SU-DHL-6 (cell line): ENCODE measurements at regions not wholly inside any gene's neighbourhood (a gene's known extent, or its start where the extent isn't known, plus 50 kb on each side); places are given as distances from the start of the nearest gene placed in this dataset.

ENCODE experiments used
- H2AFZ ChIP-seq: fragments of 200-600 bp; sonication (generic); 2 replicates; pipeline ENCODE4 v1.6.1; 2014; ENCODE audit warnings: low read depth, mild to moderate bottlenecking, moderate library complexity, mixed read lengths, antibody characterized with exemption, low read length; ENCODE audit not compliant: severe bottlenecking
- H3F3A ChIP-seq: fragments of 200-600 bp; shearing (Covaris generic); 2 replicates; pipeline ENCODE4 v1.6.0; 2016; ENCODE audit warnings: antibody characterized with exemption, mild to moderate bottlenecking; ENCODE audit not compliant: insufficient read depth
- H3K27ac ChIP-seq: fragments of 200-600 bp; sonication (generic); 2 replicates; pipeline ENCODE4 v1.5.1; 2016; ENCODE audit warnings: low read depth, mild to moderate bottlenecking, low read length, moderate library complexity, mixed read lengths
- H3K27me3 ChIP-seq: fragments of 200-600 bp; sonication (generic), shearing (Covaris generic); 2 replicates; pipeline ENCODE4 v1.6.0; 2014; ENCODE audit warnings: mild to moderate bottlenecking, low read length
- H3K36me3 ChIP-seq: fragments of 200-600 bp; sonication (generic); 2 replicates; pipeline ENCODE4 v1.6.1; 2014; ENCODE audit warnings: mild to moderate bottlenecking, low read length, mixed read lengths
- H3K4me2 ChIP-seq: fragments of 300-600, 200-600 bp; shearing (Covaris generic), sonication (generic); 2 replicates; pipeline ENCODE4 v1.6.0; 2014; ENCODE audit warnings: low read length, low read depth, mild to moderate bottlenecking; ENCODE audit not compliant: poor library complexity, severe bottlenecking
- H3K4me3 ChIP-seq: fragments of 200-600 bp; sonication (generic); 2 replicates; pipeline ENCODE4 v1.5.1; 2014; ENCODE audit warnings: antibody characterized with exemption, low read length, mild to moderate bottlenecking, mixed read lengths; ENCODE audit not compliant: insufficient read depth, poor library complexity, severe bottlenecking
- H3K79me2 ChIP-seq: fragments of 200-600 bp; sonication (generic); 2 replicates; pipeline ENCODE4 v1.6.1; 2014; ENCODE audit warnings: mild to moderate bottlenecking, low read length, moderate library complexity; ENCODE audit not compliant: insufficient read depth
- H3K9ac ChIP-seq: fragments of 200-600 bp; sonication (generic); 2 replicates; pipeline ENCODE4 v1.7.0; 2014; ENCODE audit warnings: mild to moderate bottlenecking, low read length
- H3K9me2 ChIP-seq: fragments of 200-600 bp; sonication (generic); replicated peaks from 2 replicates; pipeline ENCODE4 v1.6.1; 2014; ENCODE audit warnings: low read length; ENCODE audit not compliant: insufficient read depth
- H3K9me3 ChIP-seq: fragments of 200-600 bp; sonication (generic); 2 replicates; pipeline ENCODE4 v1.6.1; 2014; ENCODE audit warnings: low read length, mixed read lengths; ENCODE audit not compliant: insufficient read depth
- H4K20me1 ChIP-seq: fragments of 200-600 bp; sonication (generic); 2 replicates; pipeline ENCODE4 v1.6.1; 2014; ENCODE audit warnings: low read depth, mild to moderate bottlenecking, antibody characterized with exemption, low read length, moderate library complexity, mixed read lengths
- CTCF ChIP-seq: fragments of 200-600 bp; sonication (generic); IDR thresholded peaks from one replicate; pipeline ENCODE4 v1.5.1; 2017; ENCODE audit warnings: antibody characterized with exemption, mild to moderate bottlenecking, low read length, moderate library complexity; ENCODE audit not compliant: insufficient read depth, poor library complexity, severe bottlenecking
- EZH2phosphoT487 ChIP-seq: fragments of 200-600 bp; sonication (generic), shearing (Covaris generic); conservative IDR thresholded peaks from 2 replicates; pipeline ENCODE4 v1.6.1; 2018; ENCODE audit warnings: mild to moderate bottlenecking, antibody characterized with exemption, low read length, moderate library complexity, mixed read lengths

GRCh38 chr4:185883591-185883990 is 71.6 kb upstream of the SORBS2 start:
- H3K4me3 ChIP-seq, result no peak overlapping the region
- H3F3A ChIP-seq, result no peaks in the 10 kb centered on the region
- TF ChIP-seq EZH2phosphoT487, result no peak
- TF ChIP-seq CTCF, result no peak
- no peaks in the 10 kb centered on the region for H4K20me1 ChIP-seq
- H3K27ac ChIP-seq, result no peak overlapping the region
- no peaks in the 10 kb centered on the region for H3K9me3 ChIP-seq
- no peak overlapping the region for H2AFZ ChIP-seq
- no peak overlapping the region for H3K9ac ChIP-seq
- H3K36me3 ChIP-seq, result no peaks in the 10 kb centered on the region
- no peaks in the 10 kb centered on the region for H3K27me3 ChIP-seq
- H3K9me2 ChIP-seq, result no peaks in the 10 kb centered on the region
- H3K4me2 ChIP-seq, result no peak overlapping the region
- H3K79me2 ChIP-seq, result no peaks in the 10 kb centered on the region

- H3K79me2 ChIP-seq, result no peaks in the 10 kb centered on the region
- no peak overlapping the region for H3K4me2 ChIP-seq
- H3K9me2 ChIP-seq, result no peaks in the 10 kb centered on the region
- H3F3A ChIP-seq, result no peaks in the 10 kb centered on the region
- no peak overlapping the region for H2AFZ ChIP-seq
- H4K20me1 ChIP-seq, result no peaks in the 10 kb centered on the region
- H3K9me3 ChIP-seq, result no peaks in the 10 kb centered on the region
- no peaks in the 10 kb centered on the region for H3K27me3 ChIP-seq
- no peak overlapping the region for H3K4me3 ChIP-seq
- H3K36me3 ChIP-seq, result no peaks in the 10 kb centered on the region
- no peak overlapping the region for H3K9ac ChIP-seq
- no peak overlapping the region for H3K27ac ChIP-seq
- TF ChIP-seq EZH2phosphoT487 (no peak), CTCF (no peak)
Measured at GRCh38 chr4:185885075-185885474, 73.1 kb upstream of the SORBS2 start.

GRCh38 chr4:185885604-185886003 is 73.6 kb upstream of the SORBS2 start:
- Histone ChIP-seq H3K4me2 (no peak overlapping the region), H3K79me2 (no peaks in the 10 kb centered on the region), H3K4me3 (no peak overlapping the region), H3K27ac (no peak overlapping the region), H3F3A (no peaks in the 10 kb centered on the region), H2AFZ (no peak overlapping the region), H3K9me3 (no peaks in the 10 kb centered on the region), H3K9me2 (no peaks in the 10 kb centered on the region), H3K27me3 (no peaks in the 10 kb centered on the region), H3K9ac (no peak overlapping the region), H3K36me3 (no peaks in the 10 kb centered on the region), H4K20me1 (no peaks in the 10 kb centered on the region)
- TF ChIP-seq CTCF (no peak), EZH2phosphoT487 (no peak)
